IPS DF 4.7 (cell line): ENCODE measurements at regions not wholly inside any gene's neighbourhood (a gene's known extent, or its start where the extent isn't known, plus 50 kb on each side); places are given as distances from the start of the nearest gene placed in this dataset.
A peak's percentile ranks its signal among the peaks of the same experiment; 100 is the strongest.
"Not testable (repeated sequence)": the region's sequence is repeated elsewhere in the genome, so short reads cannot be mapped to it uniquely, and the experiment has no call there.

Experiments used
- DNase-seq: peaks from one replicate; pipeline ENCODE4 v3.0.0-alpha.2; 2013; ENCODE audit warnings: low spot score; ENCODE audit errors: extremely low read depth

DNA sequence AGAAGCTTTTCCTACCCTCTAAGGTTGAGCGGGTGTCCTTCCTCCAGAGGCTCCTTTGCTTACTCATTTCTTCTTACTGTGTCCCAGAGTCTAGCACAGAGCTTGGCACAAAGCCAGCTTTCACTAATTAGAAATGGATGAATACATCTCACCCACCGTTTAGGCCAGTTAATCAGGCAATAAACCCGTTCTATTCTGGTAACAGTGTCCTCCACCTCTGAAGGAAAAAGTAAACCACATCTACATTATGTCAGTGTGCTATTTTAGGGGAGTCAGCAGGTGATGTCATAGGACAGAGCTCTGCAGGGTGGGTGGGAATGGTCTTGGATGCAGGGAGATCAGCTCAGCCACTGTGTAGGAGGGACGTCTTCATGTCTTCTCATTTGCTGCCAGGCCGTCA lies 109.2 kb downstream of the OSTF1 start:
- no peak for DNase-seq

DNA sequence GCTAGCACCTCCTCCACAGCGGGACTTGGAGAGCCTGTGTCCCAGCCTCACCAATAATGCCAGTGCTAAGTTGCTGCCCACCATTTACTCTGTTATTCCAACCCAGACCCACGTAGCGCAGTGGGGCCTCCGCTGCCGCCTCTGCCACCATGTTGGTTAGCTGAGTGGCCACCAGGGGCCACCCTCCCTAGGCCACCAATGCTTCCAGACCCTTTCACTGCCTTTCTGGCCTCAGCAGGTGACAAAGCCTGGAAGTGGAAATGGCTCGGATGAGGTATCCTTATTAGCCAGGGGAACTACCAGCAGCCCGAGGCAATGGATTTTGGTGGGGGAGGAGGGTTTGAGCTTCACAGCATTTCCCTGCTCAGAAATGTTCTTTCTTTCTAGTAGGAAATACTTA lies 110.1 kb downstream of the OSTF1 start:
- peak; percentile 22 for DNase-seq

DNA sequence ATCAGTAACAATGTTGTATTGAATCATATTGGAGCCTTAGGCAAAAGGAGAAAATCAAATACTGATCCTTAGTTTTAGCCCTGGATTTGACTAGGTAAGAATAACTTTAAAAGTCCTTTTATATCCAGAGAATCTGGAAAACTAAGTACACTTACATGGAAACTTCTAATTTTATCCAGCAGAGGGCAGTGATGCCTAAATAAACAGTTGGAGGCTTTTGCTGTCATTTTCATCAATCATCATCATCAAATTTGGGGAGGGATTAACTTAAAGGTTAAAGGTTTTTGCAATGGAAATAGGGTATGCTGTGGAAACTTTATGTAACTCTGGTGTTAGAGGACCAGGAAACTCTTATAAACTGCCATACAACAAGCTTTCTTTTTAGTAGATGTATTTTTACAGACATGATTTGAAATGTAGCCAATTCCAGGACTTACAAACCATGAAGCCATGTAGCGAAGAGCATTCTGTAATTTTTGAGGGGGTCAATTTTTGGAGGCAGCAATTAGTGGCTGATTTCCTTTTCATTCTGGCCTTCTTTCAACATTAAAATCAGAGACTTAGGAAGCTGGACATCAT lies 112.7 kb downstream of the OSTF1 start:
- DNase-seq, result no peak

DNA sequence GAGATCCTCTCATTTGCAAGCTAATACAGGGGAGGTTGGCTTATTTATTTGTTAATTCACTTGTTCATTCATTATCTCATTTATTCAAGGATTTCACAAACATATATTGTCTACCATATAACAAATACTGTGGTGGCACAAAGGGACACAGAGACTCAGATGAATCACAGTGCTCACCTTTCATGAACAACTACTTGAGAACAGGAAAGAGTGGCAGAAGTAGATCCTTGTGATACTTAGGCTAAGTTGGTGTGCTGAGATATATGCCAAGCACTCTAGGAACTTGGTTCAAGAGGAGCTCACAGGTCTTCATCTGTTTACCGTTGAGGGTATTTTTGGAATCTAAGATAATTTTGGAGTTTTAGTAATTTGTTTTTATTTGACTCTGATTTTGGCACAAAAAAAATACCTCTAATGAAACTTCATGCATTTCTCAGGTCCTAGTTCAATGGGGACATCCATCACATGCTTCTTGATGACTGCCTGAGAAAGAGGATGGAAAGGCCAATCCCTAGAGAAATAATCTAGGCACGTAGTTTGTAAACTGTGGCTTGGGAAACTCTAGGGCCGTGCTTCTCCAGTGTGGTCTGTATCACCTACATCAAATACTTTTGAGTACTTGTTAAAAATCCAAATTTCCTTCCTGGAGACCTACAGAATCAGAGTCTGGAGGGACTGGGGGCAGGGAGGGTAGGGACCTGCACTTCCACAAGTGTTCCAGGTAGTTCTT lies 113.3 kb downstream of the OSTF1 start:
- DNase-seq, result no peak

DNA sequence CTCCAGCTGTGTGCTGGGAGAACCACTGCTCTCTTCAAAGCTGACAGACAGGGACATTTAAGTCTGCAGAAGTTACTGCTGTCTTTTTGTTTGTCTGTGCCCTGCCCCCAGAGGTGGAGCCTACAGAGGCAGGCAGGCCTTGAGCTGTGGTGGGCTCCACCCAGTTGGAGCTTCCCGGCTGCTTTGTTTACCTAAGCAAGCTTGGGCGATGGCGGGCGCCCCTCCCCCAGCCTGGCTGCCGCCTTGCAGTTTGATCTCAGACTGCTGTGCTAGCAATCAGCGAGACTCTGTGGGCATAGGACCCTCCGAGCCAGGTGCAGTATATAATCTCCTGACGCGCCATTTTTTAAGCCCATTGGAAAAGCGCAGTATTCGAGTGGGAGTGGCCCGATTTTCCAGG lies 119.7 kb downstream of the OSTF1 start:
- not testable (repeated sequence) for DNase-seq

DNA sequence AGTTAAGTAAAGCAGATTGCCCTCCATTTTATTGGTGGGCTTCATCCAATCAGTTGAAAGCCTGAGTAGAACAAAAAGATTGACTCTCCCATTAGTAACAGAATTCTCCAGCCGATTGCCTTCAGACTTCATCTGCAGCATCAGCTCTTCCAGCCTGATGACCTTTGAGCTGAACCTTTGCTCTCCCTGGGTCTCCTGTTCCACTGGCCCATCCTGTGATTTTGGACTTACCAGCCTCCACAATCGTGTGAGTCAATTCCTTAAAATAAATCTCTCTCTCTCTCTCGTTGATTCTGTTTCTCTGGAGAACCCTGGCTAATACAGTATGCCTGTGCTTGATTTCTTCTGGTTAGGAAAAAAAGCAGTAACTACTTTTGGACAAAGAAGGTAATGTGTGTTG lies 121.9 kb downstream of the OSTF1 start:
- DNase-seq, result no peak

DNA sequence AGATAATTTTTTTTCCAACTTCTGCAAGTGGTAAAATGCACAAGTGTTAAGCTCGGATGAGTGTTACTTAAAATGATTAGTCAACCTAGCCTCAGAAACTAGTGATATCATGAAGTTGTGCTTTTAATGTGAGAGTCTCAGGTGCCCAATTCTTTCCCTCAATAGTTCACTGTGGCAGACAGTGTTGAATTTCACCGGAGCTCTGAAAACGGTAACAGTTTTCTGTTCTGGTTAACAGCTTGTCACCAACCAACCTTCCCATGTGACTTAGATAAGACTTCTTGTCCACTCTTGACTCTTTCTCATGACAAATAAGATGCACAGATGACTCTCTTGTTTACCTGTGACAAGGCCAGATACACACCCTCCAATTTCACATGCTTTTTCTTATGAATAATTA lies 125.5 kb downstream of the OSTF1 start:
- no peak for DNase-seq

DNA sequence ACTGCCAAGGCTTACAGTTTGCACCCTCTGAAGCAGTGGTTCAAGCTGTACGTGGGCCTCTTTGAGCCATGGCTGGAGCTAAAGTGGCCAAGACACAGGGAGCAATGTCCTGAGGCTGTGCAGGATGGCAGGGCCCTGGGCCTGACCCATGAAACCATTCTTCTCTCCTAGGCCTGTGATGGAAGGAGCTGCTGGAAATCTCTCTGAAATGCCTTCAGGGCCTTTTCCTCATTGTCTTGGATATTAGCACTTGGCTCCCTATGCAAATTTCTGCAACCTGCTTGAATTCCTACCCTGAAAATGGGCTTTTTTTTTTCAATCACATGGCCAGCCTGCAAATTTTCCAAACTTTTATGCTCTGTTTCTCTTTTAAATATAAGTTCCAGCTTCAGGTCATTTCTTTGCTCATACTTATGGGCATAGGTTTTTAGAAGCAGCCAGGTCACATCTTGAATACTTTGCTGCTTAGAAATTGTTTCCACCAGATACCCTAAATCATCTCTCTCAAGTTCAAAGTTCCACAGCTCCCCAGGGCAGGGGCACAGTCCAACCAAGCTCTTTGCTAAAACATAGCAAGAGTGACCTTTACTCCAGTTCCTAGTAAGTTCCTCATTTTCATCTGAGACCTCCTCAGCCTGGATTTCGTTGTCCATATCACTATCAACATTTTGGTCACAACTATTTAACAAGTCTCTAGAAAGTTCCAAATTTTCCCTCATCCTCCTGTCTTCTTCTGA lies 138.3 kb downstream of the OSTF1 start:
- no peak for DNase-seq

DNA sequence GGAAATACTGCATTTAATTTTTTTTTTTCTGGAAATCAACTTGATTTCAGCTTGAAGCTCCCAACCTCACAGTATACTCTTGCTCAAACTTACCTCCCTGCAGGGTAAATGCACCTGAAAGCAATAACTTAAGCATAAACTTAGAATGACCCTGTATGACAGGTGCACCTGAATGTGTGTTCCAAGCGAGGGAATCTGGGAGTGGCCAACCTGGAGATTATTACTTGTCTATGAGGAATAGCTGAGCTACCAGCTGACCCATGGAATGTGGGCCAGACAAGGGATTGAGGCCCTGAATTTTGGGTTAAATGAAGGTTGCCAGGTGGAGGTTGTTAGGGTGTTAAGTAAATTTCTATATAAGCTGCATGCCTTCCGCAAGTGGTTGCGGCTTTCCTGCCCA lies 140.6 kb downstream of the OSTF1 start:
- DNase-seq, result no peak

DNA sequence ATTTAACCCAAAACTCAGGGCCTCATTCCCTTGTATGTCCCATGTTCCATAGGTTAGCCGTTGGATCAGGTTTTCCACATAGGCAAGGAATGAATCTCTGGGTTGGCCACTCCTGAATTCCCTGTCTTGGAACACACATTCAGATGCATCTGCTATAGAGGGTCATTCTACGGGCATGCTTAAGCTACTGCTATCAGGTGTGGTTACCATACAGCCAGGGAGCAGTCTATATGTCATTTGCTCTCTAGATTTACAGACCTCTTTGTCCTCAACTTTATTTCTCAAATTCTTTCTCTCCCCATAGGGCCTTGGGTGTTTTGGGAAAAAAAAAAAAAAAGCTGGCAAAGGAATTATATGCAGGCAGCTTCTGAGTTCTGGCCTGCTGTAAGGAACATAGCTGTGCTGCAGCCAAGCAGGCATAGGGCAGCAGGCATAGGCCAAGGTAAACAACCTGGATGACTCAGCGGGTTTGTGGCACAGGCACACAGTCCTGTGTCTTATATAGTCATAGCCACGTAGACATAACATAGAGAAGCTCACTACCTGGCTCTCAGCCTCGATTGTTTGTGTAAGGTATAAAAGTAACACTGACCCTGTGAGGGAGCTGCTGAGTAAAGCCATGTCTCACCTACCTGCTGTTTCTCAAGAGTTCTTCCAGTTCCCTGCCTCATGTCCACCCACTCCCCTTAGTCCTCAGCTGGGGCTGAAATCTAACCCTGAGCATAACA lies 141.5 kb downstream of the OSTF1 start:
- DNase-seq, result no peak

DNA sequence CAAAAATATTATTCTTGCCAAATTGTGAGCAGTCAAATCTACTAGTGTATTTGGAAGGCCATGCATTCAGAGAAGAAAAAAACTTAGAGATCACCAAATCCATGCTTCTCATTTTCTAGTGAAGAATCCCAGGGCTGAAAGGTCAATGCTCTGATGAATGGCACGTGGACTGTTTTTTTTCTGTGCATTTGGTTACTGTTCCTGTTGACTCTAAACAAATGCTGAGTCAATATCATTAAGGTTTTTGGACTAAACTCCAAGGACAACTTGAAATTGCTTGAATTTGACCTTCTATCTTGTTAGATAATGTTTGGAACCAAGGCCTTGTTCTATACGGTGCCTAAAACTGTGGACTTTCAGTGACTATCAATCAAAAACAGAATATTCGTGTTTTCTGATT lies 142.2 kb downstream of the OSTF1 start:
- no peak for DNase-seq

DNA sequence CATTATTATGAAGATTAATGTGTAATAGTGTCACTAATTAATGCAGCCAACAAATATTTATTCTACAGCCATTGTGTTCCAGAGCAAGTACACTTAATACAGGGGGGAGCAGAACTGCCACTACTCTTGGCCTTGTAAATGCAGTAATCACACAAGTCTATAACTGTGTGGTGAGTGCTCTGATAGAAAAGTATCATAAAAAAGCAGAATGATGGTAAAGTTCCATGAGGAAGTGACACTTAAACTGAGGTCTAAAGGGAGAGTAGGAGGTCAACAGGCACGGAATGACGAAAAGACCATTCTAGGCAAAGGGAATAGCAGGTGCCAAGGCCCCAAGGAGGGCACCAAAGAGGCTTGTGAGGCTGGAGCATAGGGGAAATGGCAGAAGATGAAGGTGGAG lies 142.9 kb downstream of the OSTF1 start:
- DNase-seq, result no peak

DNA sequence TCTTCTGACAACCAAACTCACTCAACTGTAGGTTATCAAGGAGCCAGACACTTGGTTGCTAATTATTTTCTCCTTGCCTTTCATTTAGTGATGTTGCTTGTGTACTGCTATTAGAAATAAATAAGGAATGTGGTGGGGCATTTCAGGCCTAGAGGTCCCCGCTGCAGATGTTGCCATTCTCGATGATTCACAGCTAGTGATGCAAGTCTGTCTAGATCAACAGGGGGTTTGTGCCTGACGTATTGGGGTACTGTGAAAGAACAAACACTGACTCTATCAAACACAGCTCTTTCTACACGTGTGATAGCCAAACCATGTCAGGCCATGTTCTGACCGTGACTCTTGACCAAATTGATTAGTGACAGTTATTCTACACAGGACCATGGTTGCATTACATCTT lies 144.7 kb downstream of the OSTF1 start:
- DNase-seq, result no peak

DNA sequence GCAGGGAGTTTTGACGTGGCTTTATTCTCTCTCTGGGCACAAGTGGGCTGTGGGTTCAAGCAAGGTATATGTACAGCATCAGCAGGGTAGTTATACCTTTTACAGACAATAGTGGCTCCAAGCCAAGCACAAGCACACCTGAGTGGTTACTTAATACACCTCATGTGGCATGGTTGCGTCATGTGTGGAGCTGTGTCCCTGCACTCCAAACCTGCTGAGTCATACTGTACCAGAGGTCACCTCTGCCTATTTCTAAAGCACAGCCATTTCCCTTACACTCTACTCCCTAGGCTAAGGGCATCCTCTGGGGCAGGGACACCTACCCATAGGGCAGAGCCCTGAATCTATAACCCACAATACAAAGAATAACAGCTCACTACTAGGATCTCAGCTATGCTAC lies 147.3 kb downstream of the OSTF1 start:
- DNase-seq, result no peak

DNA sequence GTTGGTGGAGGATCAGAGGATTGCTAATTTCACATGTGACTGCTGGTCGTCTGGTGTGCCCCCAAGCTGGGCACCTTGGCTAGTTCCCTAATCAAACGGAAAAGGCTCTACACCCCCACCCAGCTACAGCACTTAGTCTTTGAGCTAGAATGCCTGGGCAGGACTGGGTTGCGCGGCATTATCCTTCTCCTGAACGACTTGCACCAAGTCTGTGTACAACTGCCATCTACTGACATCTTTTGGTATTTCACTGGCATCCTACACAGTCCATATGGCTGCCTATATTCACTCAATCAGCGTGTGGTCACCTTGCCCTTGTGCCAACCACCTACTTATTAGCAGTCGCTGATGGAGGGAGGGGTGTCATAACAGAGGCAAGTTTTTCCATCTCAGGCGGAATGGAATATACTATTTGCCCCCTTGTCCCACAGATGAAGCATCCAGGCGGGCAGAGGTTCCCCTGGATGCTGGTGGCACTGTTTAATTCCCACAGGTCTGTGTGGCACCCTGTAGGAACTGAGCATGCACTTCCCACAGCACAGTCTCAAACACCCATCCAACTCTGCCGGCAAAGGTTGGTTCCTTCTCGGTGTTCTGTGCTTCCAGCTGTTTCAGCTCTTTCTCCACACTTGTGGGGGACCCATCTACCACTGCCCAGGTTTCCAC lies 150.1 kb downstream of the OSTF1 start:
- DNase-seq, result peak; percentile 72

DNA sequence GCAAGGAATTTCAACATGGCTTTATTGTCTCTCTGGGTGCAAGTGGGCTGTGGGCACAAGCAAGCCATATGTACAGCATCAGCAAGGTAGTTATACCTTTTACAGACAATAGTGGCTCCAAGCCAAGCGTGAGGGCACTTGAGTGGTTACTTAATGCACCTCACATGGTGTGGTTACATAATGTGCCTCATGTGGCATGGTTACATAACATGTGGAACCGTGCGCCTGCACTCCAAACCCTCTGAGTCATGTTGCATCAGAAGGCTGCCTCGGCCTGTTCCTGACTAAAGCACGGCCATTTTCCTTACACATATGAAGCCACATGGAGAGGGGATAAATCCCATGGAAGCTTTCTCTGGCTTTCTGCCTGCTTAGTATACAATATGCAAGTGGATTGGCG lies 150.9 kb downstream of the OSTF1 start:
- no peak for DNase-seq

DNA sequence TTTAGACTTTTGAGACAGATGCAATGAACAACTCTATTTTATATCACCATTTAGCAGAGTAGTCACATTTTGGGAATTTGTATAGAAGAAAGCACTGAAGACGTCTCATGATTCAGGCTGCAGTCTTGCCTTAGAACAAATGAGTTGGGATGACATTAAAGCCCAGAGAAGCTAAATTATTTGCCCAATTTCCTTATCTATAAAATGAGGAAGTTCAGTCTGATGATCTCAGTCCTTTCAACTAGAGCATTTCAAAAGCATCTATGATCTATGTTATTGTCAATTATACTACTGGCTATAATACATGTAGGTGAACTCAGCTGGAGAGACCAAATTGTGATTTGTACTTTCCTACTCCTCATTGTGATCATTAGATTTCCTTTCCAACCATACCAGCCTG lies 154.1 kb downstream of the OSTF1 start:
- no peak for DNase-seq

DNA sequence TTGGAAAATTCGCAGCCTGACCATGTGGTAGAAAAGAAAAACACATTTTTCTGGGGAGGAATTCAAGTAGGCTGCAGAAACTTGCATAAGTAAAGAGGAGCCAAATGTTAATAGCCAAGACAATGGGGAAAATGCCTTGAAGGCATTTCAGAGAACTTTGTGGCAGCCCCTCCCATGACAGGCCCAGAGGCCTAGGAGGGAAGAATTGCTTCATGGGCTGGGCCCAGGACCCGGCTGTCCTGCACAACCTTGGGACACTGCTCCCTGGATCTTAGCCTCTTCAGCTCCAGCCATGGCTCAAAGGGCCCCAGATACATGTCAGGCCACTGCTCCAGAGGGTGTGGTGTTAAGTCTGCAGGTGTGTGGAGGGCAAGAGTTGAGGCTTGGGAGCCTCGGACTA lies 158.6 kb downstream of the OSTF1 start:
- no peak for DNase-seq

DNA sequence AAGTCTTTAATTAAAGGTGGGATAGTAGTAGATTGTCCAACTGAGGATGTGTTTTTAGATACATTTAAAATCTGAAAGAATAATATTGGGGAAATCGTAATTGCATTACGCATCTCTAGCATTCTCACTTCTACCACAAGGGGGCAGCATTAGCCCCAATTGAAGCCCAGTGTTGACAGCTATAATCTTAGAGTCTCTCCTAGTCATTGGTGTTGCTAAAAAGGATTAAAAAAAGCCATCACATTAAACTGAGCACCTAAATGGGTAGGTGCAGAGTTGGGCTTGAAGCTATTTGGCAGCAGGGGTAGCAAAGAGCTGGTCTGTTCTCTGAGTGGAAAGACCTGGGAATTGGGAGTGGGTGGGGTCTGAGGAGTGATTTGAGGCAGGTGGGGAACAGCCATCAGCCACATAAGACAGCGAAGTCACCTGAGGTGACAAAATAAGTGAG lies 177.2 kb downstream of the OSTF1 start:
- DNase-seq, result peak; percentile 25

DNA sequence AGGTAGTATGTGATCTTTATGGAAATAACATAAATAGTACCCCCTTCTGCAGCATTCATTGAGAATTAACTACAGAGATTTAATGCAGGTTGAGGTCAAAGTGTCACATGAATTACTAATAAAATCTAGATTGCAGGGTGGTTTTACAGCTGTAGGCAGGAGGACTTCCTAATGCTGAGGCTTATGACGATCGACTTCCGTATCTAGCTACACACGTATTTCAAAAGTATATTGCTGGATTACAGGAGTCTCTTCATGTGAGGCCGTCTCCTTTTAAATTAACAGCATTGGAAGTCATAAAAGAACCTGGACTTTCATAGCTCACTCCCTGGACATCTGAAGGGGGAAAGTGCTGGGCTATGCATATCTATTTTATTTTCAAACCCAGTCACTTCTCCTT lies 180.9 kb downstream of the OSTF1 start:
- no peak for DNase-seq

DNA sequence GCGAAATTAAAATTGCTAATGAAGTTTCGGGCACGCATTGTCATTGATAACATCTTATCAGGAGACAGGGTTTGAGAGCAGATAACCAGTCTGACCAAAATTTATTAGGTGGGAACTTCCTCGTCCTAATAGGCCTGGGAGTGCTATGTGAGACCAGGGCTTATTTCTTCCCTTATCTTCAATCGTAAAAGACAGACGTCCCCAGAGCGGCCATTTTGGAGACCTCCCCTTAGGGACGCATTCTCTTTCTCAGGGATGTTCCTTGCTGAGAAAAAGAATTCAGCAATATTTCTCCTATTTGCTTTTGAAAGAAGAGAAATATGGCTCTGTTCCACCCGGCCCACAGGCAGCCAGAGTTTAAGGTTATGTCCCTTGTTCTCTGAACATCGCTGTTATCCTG lies 184.7 kb downstream of the OSTF1 start:
- not testable (repeated sequence) for DNase-seq

DNA sequence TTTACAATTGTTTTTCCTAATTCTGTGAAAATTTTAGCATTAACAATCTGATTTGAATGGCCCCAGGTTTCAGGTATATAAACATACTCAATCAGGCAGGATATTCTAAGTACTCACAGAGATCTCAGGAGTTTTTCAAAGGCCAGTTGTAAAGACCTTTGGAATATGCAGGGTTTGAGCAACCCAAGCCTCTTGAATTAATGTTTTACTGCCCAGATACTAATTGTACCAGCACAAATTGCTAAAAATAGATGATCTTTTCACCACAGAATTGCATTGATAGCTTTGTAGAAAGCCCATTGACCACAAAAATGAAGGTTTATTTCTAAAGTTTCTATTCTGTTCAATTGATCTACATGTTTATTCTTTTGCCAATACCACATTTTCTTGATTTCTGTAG lies 186.5 kb downstream of the OSTF1 start:
- DNase-seq, result no peak
